Hematopoietic multipotent progenitor cell treated with erythropoietin and hydrocortisone succinate and interleukin-3 and kit ligand, for 8 days (in vitro differentiated cells): ENCODE measurements at regions not wholly inside any gene's neighbourhood (a gene's known extent, or its start where the extent isn't known, plus 50 kb on each side); places are given as distances from the start of the nearest gene placed in this dataset.

Experiments used
- DNase-seq: peaks from one replicate; pipeline ENCODE4 v3.0.0-alpha.2; 2015

- no peak for DNase-seq
These were observed 72.4 kb upstream of the NXT1 start for GRCh38 chr20:23278172-23278571.

DNA sequence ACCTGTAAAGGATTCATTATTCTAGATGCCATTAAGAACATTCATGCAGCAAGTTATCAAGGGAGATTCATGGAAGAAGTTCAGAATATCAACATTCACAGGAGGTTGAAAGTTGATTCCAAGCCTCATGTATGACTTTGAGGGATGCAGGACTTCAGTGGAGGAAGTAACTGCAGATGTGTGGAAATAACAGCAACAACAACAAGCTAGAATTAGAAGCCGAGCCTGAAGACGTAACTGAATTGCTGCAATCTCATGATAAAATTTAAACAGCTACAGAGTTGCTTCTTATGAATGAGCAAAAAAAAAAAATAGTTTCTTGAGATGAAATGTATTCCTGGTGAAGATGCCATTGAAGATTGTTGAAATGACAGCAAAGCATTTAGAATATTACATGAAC lies 73.3 kb upstream of the NXT1 start:
- DNase-seq: no peak

DNA sequence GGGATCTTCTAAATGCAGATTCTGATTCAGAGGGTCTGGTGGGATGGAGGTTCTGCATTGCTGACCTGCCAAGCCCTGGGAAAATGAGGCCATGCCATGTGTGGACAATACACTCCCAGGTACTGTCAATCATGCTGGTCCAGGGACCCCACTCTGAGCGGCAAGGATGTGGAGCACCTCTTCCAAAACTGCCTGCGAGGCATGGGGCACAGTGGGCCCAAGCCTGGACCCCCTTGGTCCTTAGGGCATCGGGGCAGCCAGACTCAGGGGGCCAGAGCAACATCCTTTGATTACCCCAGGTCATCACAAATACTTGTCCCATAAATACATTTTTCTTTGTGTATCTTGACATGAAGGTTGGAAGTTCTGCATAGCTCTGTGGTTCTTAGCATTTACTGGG lies 76.8 kb upstream of the NXT1 start:
- DNase-seq: no peak

DNA sequence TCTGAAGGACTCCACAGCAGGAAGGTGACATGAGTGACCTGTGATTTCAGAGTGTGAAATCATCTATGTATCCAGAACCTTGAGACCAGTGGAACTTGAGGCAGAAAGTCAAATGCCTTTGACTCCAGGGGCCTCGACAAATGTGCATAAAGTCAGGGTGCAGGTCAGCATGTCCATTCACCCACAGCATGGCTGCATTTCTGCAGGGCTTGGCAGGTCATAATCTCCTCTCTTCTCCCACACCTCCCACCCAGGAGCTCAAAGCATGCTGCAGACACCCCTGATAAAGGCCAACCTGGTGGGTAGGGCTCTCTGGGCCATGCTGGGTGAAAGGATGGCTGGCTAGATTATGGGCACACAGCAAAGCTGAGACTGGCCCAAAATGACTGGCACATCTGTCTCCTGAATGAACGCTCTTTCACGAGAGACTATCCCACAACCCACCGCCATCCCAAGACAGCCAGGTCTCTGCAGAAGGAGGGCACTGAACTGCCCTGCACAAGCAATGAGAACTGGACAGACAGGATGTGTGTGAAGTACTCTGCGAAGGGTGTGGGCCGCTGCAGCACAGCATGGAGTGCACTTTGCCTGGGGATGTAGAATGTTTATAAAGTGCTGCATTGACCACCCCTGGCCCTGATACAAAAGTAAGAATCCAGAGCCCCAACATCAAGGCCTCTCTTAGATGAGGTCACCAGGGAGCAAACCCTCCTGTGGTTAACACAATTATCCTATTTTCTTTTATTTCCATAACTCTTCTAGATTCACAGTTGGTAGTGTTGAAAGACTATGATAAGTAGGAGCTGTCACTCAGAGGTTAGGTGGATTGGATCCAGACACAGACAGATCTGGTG lies 78.2 kb upstream of the NXT1 start:
- no peak for DNase-seq

GRCh38 chr20:23270382-23270911 lies 80.1 kb upstream of the NXT1 start:
- no peak for DNase-seq

GRCh38 chr20:23269954-23270353 lies 80.6 kb upstream of the NXT1 start:
- no peak for DNase-seq

- DNase-seq: no peak
These were observed 81.7 kb upstream of the NXT1 start for GRCh38 chr20:23268792-23269354.

DNA sequence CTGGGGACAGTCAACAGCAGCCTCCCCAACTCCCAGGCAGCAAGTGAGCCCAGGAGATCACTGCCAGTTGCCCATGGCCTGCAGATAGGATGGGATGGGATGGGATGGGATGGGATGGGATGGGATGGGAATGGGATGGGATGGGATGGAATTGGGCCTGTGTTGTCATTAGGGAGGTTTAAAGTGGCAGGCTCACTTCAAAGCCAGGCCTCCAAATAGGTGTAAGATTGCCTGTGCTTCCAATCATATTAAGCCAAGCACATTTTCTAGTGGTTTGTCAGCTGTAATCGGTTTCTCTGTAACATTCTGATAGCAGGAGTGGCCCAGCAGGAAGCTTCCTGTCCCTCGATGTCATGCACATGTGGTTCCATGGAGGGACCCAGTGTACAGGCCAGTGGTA lies 82.7 kb upstream of the NXT1 start:
- no peak for DNase-seq

GRCh38 chr20:23266530-23267398 lies 83.8 kb upstream of the NXT1 start:
- no peak for DNase-seq

DNA sequence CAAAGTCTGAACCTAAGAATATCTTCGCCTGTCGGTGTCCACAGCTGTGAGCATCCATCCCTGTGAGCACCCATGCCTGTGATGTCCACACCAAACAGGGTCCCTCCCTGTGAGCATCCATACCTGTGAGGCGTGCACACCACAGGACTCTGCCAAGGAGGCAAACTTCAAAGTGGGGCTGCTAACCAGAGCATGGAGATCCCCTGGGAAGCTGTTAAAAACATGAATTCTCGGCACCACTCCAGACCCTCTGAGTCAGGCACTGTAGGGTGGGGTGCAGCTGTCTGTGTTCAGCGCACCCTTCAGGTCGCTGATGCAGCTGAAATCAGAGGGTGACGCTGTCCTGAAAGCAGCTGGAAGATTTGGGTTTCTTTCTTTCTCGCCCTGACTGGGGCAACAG lies 85.4 kb upstream of the NXT1 start:
- no peak for DNase-seq

GRCh38 chr20:23264545-23264944 lies 86.0 kb upstream of the NXT1 start:
- DNase-seq: no peak

GRCh38 chr20:23260181-23260840 lies 90.3 kb upstream of the NXT1 start:
- DNase-seq: no peak

DNA sequence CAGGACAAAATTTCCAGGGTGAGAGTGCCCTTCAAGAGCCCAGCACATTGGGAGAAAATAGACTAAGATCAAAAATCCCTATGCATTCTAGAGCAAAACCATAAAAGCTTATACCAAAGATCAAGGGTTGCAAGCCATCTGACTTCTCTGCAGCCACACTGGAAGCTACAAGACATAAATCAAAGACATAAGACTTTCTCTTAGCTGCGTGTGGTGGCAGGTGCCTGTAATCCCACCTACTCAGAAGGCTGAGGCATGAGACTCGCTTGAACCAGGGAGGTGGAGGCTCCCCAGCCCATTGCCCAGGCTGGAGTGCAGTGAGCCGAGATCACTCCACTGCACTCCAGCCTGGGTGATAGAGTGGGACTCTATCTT lies 91.9 kb upstream of the NXT1 start:
- DNase-seq: no peak

GRCh38 chr20:23257848-23258746 lies 92.5 kb upstream of the NXT1 start:
- DNase-seq: no peak

GRCh38 chr20:23257106-23257761 lies 93.4 kb upstream of the NXT1 start:
- DNase-seq: no peak

GRCh38 chr20:23255716-23256385 lies 94.7 kb upstream of the NXT1 start:
- no peak for DNase-seq

- no peak for DNase-seq
These were observed 95.5 kb upstream of the NXT1 start for GRCh38 chr20:23255106-23255505.

- DNase-seq: no peak
These were observed 96.1 kb upstream of the NXT1 start for GRCh38 chr20:23254505-23254904.

DNA sequence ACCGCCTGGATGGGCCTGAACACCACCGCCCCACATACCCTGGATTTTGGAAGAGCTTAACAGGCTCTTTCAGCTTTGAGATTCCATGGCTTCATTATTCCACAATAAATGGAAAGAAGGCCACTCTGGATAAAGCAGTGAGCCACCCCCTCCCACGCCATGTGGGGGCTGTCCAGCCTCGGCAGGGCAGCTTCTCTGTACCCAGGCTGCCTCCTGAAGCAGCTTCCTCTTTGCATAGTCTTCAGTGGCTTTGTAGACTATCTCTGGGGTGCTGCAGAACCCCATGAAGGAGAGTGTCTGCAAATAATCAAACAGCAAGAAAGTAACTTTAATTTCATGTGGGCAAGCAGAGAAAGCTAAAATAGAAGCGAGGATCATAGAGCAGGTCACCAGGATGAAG lies 96.6 kb upstream of the NXT1 start:
- no peak for DNase-seq

- no peak for DNase-seq
These were observed 97.1 kb upstream of the NXT1 start for GRCh38 chr20:23253524-23253923.

DNA sequence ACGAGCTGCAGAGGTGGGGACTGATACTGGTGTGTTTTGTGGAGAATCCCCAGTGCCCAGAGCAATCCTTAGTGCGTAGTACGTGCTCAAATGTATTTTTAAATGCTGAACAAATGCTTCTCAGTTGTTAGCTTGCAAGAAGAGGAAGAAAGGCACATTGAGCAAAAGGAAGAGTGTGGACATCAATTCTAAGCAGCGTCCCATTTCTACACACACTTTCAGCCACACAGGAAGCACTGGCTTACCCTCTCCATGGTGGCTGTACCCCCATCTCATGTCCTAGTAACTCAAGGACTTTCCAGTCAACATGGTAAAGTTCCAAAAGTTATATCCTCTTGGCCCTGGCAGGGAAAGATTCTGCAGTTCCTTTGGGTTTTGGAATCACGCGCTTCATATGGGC lies 98.8 kb upstream of the NXT1 start:
- no peak for DNase-seq
